GM23338 (cell line): ENCODE measurements at regions not wholly inside any gene's neighbourhood (a gene's known extent, or its start where the extent isn't known, plus 50 kb on each side); places are given as distances from the start of the nearest gene placed in this dataset.

ENCODE experiments used
- ATAC-seq: fragments of 200-7000 bp; cut with Tn5 transposase; 3 replicates; pipeline ENCODE4 v1.9.1; 2020
- DNase-seq: peaks from one replicate; pipeline ENCODE4 v3.0.0-alpha.2; 2015; ENCODE audit warnings: low spot score
- H2AFZ ChIP-seq: fragments of 200-600 bp; sonication (generic); 2 replicates; pipeline ENCODE4 v1.8.0; 2016; ENCODE audit warnings: antibody characterized with exemption, mild to moderate bottlenecking, moderate library complexity
- H3F3A ChIP-seq: fragments of 200-600 bp; sonication (generic); replicated peaks from 2 replicates; pipeline ENCODE4 v1.8.0; 2017; ENCODE audit warnings: antibody characterized with exemption, mixed run types, low read depth
- H3K27ac ChIP-seq: fragments of 200-600 bp; sonication (generic); 2 replicates; pipeline ENCODE4 v1.6.1; 2016; ENCODE audit warnings: low read depth
- H3K27me3 ChIP-seq: fragments of 200-600 bp; sonication (generic); 2 replicates; pipeline ENCODE4 v1.8.0; 2016; ENCODE audit warnings: mild to moderate bottlenecking, mixed run types, moderate library complexity; ENCODE audit not compliant: insufficient read depth
- H3K36me3 ChIP-seq: fragments of 200-600 bp; sonication (generic); 2 replicates; pipeline ENCODE4 v1.8.0; 2016; ENCODE audit warnings: mild to moderate bottlenecking; ENCODE audit not compliant: insufficient read depth
- H3K4me1 ChIP-seq: fragments of 200-600 bp; sonication (generic); 2 replicates; pipeline ENCODE4 v1.8.0; 2016; ENCODE audit warnings: mild to moderate bottlenecking, moderate library complexity; ENCODE audit not compliant: insufficient read depth
- H3K4me2 ChIP-seq: fragments of 200-600 bp; sonication (generic); 2 replicates; pipeline ENCODE4 v1.7.1; 2017; ENCODE audit warnings: mixed run types
- H3K4me3 ChIP-seq: fragments of 200-600 bp; sonication (generic); 2 replicates; pipeline ENCODE4 v1.6.1; 2016; ENCODE audit warnings: mixed run types
- H3K79me2 ChIP-seq: fragments of 200-600 bp; sonication (generic); replicated peaks from 2 replicates; pipeline ENCODE4 v1.8.0; 2017; ENCODE audit warnings: mild to moderate bottlenecking; ENCODE audit not compliant: insufficient read depth
- H3K9me2 ChIP-seq: fragments of 200-600 bp; sonication (generic); 2 replicates; pipeline ENCODE4 v1.8.0; 2017; ENCODE audit not compliant: insufficient read depth
- H4K20me1 ChIP-seq: fragments of 200-600 bp; sonication (generic); replicated peaks from 2 replicates; pipeline ENCODE4 v1.8.0; 2017; ENCODE audit warnings: mild to moderate bottlenecking; ENCODE audit not compliant: insufficient read depth
- H3K27ac Mint-ChIP-seq: 2 replicates; pipeline ENCODE4 v1.8.0; 2020; ENCODE audit warnings: inconsistent platforms, mild to moderate bottlenecking, moderate library complexity, mixed read lengths
- H3K27me3 Mint-ChIP-seq: 3 replicates; pipeline ENCODE4 v1.8.0; 2022; ENCODE audit warnings: low read depth, mild to moderate bottlenecking, moderate library complexity, mixed read lengths, inconsistent platforms; ENCODE audit not compliant: insufficient read depth, poor library complexity
- H3K36me3 Mint-ChIP-seq: 3 replicates; pipeline ENCODE4 v1.8.0; 2021; ENCODE audit warnings: low read depth, mild to moderate bottlenecking, inconsistent platforms, moderate library complexity, mixed read lengths
- H3K4me1 Mint-ChIP-seq: 3 replicates; pipeline ENCODE4 v1.8.0; 2020; ENCODE audit warnings: mild to moderate bottlenecking, inconsistent platforms, mixed read lengths
- H3K4me3 Mint-ChIP-seq: 3 replicates; pipeline ENCODE4 v1.8.0; 2021; ENCODE audit warnings: moderate library complexity, mild to moderate bottlenecking, inconsistent platforms, mixed read lengths
- H3K9me3 Mint-ChIP-seq: 3 replicates; pipeline ENCODE4 v1.8.0; 2020; ENCODE audit warnings: moderate library complexity, mild to moderate bottlenecking, inconsistent platforms, mixed read lengths
- CREB1 ChIP-seq: fragments of 250-450 bp; sonication (Bioruptor Pico); IDR thresholded peaks from 2 replicates; pipeline ENCODE4 v1.5.0; 2020; ENCODE audit warnings: low read depth, mild to moderate bottlenecking, moderate library complexity
- EZH2phosphoT487 ChIP-seq: fragments of 200-600 bp; sonication (generic); IDR thresholded peaks from one replicate; pipeline ENCODE4 v1.8.1; 2018; ENCODE audit warnings: antibody characterized with exemption; ENCODE audit not compliant: unreplicated experiment
- JUNB ChIP-seq: IDR thresholded peaks from one replicate; pipeline ENCODE4 v1.6.1; 2016; ENCODE audit warnings: antibody characterized with exemption; ENCODE audit not compliant: unreplicated experiment
- NANOG ChIP-seq: IDR thresholded peaks from 2 replicates; pipeline ENCODE4 v1.6.1; 2016; ENCODE audit warnings: antibody characterized with exemption, borderline replicate concordance
- STAT1 ChIP-seq: IDR thresholded peaks from one replicate; pipeline ENCODE4 v1.6.1; 2016; ENCODE audit warnings: antibody characterized with exemption; ENCODE audit not compliant: unreplicated experiment
- ZNF114 ChIP-seq: fragments of 250-450 bp; sonication (Bioruptor Pico); IDR thresholded peaks from 2 replicates; pipeline ENCODE4 v1.5.0; 2020; ENCODE audit warnings: mild to moderate bottlenecking, moderate library complexity
- ZNF331 ChIP-seq: fragments of 250-450 bp; sonication (Bioruptor Pico); IDR thresholded peaks from 2 replicates; pipeline ENCODE4 v1.5.0; 2020; ENCODE audit warnings: low read depth, mild to moderate bottlenecking, moderate library complexity
- TF ChIP-seq, protein P1 (sequence below): IDR thresholded peaks from one replicate; pipeline ENCODE4 v1.6.1; 2018; ENCODE audit warnings: antibody characterized with exemption; ENCODE audit not compliant: unreplicated experiment

DNA sequence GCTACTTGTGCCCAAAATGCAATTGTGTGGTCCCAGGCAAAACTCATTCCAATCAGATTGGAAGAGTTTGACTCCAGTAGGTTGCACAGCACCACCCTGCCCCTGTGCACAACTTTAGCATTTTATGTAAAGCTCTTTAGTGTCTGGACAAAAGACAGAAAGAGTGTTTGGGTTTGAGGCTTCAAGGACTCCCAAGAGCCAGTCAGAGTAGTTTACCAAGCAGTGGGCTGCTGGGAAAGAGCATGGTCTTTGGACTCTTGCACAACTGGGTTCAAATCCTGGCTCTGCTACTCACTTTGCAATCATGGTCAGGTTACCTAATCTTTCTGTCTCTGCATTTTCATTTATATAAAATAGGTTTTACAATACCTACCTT is 75.8 kb upstream of the UMPS start:
- Histone ChIP-seq H3K27me3 (no peaks in the 10 kb centered on the region), H3K4me3 (no peak overlapping the region), H3K9me2 (0 out of 2 replicates have a peak, but pooled peaks cover 3% of the 10 kb centered on the region), H3K4me2 (no peak overlapping the region), H3K36me3 (no peaks in the 10 kb centered on the region), H4K20me1 (no peaks in the 10 kb centered on the region), H3F3A (no peaks in the 10 kb centered on the region), H2AFZ (no peak overlapping the region), H3K27ac (no peak overlapping the region), H3K4me1 (no peaks in the 10 kb centered on the region), H3K79me2 (no peaks in the 10 kb centered on the region)
- peaks cover 3% of the 10 kb centered on the region for H3K27me3 Mint-ChIP-seq
- no peak overlapping the region for H3K4me3 Mint-ChIP-seq
- no peak for TF ChIP-seq CREB1 (CRISPR knock-in tag)
- TF ChIP-seq ZNF331 (CRISPR knock-in tag) = no peak
- TF ChIP-seq STAT1 = no peak
- no peaks in the 10 kb centered on the region for H3K36me3 Mint-ChIP-seq
- ATAC-seq (no peak), DNase-seq (no peak)
- H3K9me3 Mint-ChIP-seq = no peaks in the 10 kb centered on the region
- peaks cover 3% of the 10 kb centered on the region; the same call in 1 of the 3 replicates for H3K4me1 Mint-ChIP-seq
- no peak overlapping the region for H3K27ac Mint-ChIP-seq

DNA sequence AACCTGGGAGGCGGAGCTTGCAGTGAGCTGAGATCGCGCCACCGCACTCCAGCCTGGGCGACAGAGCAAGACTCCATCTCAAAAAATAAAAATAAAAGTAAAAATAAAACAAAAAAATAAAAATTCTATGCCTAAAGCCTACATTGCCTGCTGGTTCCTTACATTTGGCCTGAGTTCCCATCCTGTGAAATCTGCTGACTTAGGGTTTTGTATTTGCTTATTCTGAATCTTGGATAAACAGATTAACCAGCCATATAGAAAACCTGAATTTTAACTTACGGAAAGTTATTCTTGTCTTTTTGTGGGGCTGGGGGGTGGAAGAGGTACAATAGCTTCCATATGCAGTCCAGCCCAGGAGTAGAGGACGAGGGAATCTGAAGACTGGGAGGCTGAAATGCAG is 73.7 kb upstream of the UMPS start:
- Histone ChIP-seq H2AFZ (no peak overlapping the region), H3K9me2 (0 out of 2 replicates have a peak, but pooled peaks cover 3% of the 10 kb centered on the region), H3F3A (no peaks in the 10 kb centered on the region), H3K27ac (no peak overlapping the region), H3K36me3 (no peaks in the 10 kb centered on the region), H3K27me3 (no peaks in the 10 kb centered on the region), H3K4me1 (no peaks in the 10 kb centered on the region), H4K20me1 (no peaks in the 10 kb centered on the region), H3K79me2 (no peaks in the 10 kb centered on the region), H3K4me3 (no peak overlapping the region), H3K4me2 (no peak overlapping the region)
- DNase-seq = no peak
- no peak for TF ChIP-seq ZNF114 (CRISPR knock-in tag)
- no peak for TF ChIP-seq EZH2phosphoT487
- TF ChIP-seq ZNF331 (CRISPR knock-in tag) = no peak
- TF ChIP-seq NANOG = no peak
- Mint-ChIP-seq H3K4me1 (no peaks in the 10 kb centered on the region), H3K27ac (no peak overlapping the region), H3K36me3 (no peaks in the 10 kb centered on the region), H3K9me3 (no peaks in the 10 kb centered on the region), H3K27me3 (peaks cover 6% of the 10 kb centered on the region), H3K4me3 (no peak overlapping the region)
- ATAC-seq = no peak

DNA sequence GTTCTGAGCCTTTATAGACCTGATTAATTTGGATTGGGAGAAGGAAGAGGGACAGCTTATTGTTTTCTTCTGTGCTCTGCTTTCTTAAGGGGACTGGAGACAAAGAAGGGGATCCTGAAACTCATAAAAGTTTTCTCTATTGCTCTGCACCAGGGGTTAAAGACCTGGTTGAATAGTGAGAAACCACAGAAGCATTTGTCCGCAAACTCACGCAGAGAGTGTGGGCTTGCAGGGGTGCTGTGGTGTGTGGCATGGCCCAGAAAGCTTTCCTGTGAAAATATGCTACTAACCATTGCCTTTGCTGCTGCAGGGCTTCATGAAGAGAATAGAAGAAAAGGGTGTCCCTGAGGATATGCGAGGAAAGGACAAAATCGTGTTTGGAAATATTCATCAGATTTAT is 73.1 kb upstream of the UMPS start:
- H3F3A ChIP-seq = no peaks in the 10 kb centered on the region
- Mint-ChIP-seq H3K27ac (no peak overlapping the region), H3K9me3 (no peaks in the 10 kb centered on the region), H3K4me1 (no peaks in the 10 kb centered on the region), H3K36me3 (no peaks in the 10 kb centered on the region), H3K4me3 (no peak overlapping the region), H3K27me3 (peaks cover 6% of the 10 kb centered on the region)
- 0 out of 2 replicates have a peak, but pooled peaks cover 3% of the 10 kb centered on the region for H3K9me2 ChIP-seq
- no peak overlapping the region for H3K4me3 ChIP-seq
- H3K4me2 ChIP-seq = no peak overlapping the region
- H3K27me3 ChIP-seq = no peaks in the 10 kb centered on the region
- H2AFZ ChIP-seq = no peak overlapping the region
- DNase-seq (no peak), ATAC-seq (no peak)
- no peaks in the 10 kb centered on the region for H4K20me1 ChIP-seq
- no peaks in the 10 kb centered on the region for H3K79me2 ChIP-seq
- no peaks in the 10 kb centered on the region for H3K36me3 ChIP-seq
- no peak overlapping the region for H3K27ac ChIP-seq
- no peaks in the 10 kb centered on the region for H3K4me1 ChIP-seq
- no peak for TF ChIP-seq CREB1 (CRISPR knock-in tag)
- no peak for TF ChIP-seq ZNF114 (CRISPR knock-in tag)
- TF ChIP-seq, protein P1, sequence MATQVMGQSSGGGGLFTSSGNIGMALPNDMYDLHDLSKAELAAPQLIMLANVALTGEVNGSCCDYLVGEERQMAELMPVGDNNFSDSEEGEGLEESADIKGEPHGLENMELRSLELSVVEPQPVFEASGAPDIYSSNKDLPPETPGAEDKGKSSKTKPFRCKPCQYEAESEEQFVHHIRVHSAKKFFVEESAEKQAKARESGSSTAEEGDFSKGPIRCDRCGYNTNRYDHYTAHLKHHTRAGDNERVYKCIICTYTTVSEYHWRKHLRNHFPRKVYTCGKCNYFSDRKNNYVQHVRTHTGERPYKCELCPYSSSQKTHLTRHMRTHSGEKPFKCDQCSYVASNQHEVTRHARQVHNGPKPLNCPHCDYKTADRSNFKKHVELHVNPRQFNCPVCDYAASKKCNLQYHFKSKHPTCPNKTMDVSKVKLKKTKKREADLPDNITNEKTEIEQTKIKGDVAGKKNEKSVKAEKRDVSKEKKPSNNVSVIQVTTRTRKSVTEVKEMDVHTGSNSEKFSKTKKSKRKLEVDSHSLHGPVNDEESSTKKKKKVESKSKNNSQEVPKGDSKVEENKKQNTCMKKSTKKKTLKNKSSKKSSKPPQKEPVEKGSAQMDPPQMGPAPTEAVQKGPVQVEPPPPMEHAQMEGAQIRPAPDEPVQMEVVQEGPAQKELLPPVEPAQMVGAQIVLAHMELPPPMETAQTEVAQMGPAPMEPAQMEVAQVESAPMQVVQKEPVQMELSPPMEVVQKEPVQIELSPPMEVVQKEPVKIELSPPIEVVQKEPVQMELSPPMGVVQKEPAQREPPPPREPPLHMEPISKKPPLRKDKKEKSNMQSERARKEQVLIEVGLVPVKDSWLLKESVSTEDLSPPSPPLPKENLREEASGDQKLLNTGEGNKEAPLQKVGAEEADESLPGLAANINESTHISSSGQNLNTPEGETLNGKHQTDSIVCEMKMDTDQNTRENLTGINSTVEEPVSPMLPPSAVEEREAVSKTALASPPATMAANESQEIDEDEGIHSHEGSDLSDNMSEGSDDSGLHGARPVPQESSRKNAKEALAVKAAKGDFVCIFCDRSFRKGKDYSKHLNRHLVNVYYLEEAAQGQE = no peak
- no peak for TF ChIP-seq EZH2phosphoT487
- no peak for TF ChIP-seq JUNB
